Kidney (tissue), 13 donors: ENCODE measurements at regions not wholly inside any gene's neighbourhood (a gene's known extent, or its start where the extent isn't known, plus 50 kb on each side); places are given as distances from the start of the nearest gene placed in this dataset.

Source experiments
- DNase-seq, 5 donors: peaks; one replicate each; pipeline ENCODE4 v3.0.0-alpha.2; 2013 to 2020
- FAIRE-seq: peaks from 2 replicates; lab custom pipeline; 2012; peaks lifted over from hg19 to GRCh38; lab: Jason Lieb, UNC
- H3K27ac ChIP-seq, 2 donors: one replicate each; pipeline ENCODE4 v1.7.0; 2013; ENCODE audit warnings: low read depth in 2 of 2, low read length in 2 of 2, inconsistent platforms in 1 of 2
- H3K27me3 ChIP-seq: one replicate; pipeline ENCODE4 v1.7.1; 2013; ENCODE audit warnings: low read length, inconsistent platforms; ENCODE audit not compliant: control insufficient read depth, insufficient read depth
- H3K36me3 ChIP-seq, 3 donors: one replicate each; pipeline versions ENCODE4 v1.7.0 to v1.7.1; 2013; ENCODE audit warnings: low read length in 3 of 3, control low read depth in 1 of 3, inconsistent platforms in 1 of 3; ENCODE audit not compliant: insufficient read depth in 3 of 3, control insufficient read depth in 2 of 3
- H3K4me1 ChIP-seq, 3 donors: one replicate each; pipeline versions ENCODE4 v1.7.0 to v1.7.1; 2013; ENCODE audit warnings: low read length in 3 of 3, inconsistent platforms in 1 of 3, low read depth in 1 of 3; ENCODE audit not compliant: control insufficient read depth in 2 of 3, insufficient read depth in 2 of 3
- H3K4me3 ChIP-seq, 3 donors: one replicate each; pipeline versions ENCODE4 v1.7.0 to v1.8.1; 2013; ENCODE audit warnings: low read length in 3 of 3, control low read depth in 1 of 3, inconsistent platforms in 1 of 3
- H3K9ac ChIP-seq, 3 donors: one replicate each; pipeline versions ENCODE4 v1.7.0 to v1.7.1; 2013; ENCODE audit warnings: low read length in 3 of 3, control low read depth in 1 of 3, inconsistent platforms in 1 of 3
- H3K9me3 ChIP-seq, 3 donors: one replicate each; pipeline versions ENCODE4 v1.7.0 to v1.7.1; 2013; ENCODE audit warnings: low read length in 3 of 3, control low read depth in 1 of 3, inconsistent platforms in 1 of 3; ENCODE audit not compliant: control insufficient read depth in 2 of 3, insufficient read depth in 1 of 3
- intact Hi-C: fragments of 100-400 bp; cut with DNase I; formaldehyde crosslinking; loops from one replicate; pipeline ENCODE4 v1.11.1; 2022
- TF ChIP-seq, protein P1 (sequence below): IDR thresholded peaks from 3 replicates; pipeline ENCODE4 v1.5.1; 2012; ENCODE audit warnings: mild to moderate bottlenecking, moderate library complexity, borderline replicate concordance; ENCODE audit not compliant: insufficient read depth; ENCODE audit errors: extremely low read depth
- donor health status: control.
- donor health status: control.
- donor health status: control.
- donor health status: control.
- donor health status: control.
- donor health status: DM: yes; HTN: yes; CAD: no.
- donor health status: Normal renal cell carcinoma (clear cell type).

DNA sequence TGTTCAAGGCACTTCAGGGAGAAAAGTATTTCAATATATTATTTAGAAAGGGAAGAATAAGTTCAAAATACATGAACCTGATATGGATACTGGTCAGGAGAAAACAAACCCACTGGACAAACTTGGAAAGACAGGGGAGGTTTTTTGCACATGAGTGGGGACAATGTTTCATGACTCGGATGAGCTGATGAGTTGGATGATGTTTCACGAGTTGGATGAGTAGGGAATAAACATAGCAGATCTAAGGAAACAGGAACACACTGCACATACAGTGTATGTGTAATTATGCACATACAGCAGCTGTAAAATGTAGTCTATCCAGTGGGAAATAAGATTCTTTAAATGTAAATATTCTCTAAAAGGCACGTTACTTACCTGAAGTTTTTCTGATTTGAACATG lies 682.9 kb upstream of the ADAMTS5 start:
- Histone ChIP-seq H3K36me3 (no peaks in the 10 kb centered on the region), H3K4me1 (no peaks in the 10 kb centered on the region), H3K4me3 (no peak overlapping the region), H3K27ac (no peak overlapping the region), H3K9me3 (no peaks in the 10 kb centered on the region), H3K27me3 (no peaks in the 10 kb centered on the region), H3K9ac (no peak overlapping the region)
- no peak for DNase-seq
- TF ChIP-seq, protein P1, sequence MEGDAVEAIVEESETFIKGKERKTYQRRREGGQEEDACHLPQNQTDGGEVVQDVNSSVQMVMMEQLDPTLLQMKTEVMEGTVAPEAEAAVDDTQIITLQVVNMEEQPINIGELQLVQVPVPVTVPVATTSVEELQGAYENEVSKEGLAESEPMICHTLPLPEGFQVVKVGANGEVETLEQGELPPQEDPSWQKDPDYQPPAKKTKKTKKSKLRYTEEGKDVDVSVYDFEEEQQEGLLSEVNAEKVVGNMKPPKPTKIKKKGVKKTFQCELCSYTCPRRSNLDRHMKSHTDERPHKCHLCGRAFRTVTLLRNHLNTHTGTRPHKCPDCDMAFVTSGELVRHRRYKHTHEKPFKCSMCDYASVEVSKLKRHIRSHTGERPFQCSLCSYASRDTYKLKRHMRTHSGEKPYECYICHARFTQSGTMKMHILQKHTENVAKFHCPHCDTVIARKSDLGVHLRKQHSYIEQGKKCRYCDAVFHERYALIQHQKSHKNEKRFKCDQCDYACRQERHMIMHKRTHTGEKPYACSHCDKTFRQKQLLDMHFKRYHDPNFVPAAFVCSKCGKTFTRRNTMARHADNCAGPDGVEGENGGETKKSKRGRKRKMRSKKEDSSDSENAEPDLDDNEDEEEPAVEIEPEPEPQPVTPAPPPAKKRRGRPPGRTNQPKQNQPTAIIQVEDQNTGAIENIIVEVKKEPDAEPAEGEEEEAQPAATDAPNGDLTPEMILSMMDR: no peak
- intact Hi-C loops: no loop called here
- FAIRE-seq: no peak

GRCh38 chr21:27649323-27649722 lies 682.4 kb upstream of the ADAMTS5 start:
- no peak overlapping the region for H3K4me3 ChIP-seq
- DNase-seq (no peak), FAIRE-seq (no peak)
- no peak overlapping the region for H3K9ac ChIP-seq
- H3K9me3 ChIP-seq: no peaks in the 10 kb centered on the region
- intact Hi-C loops: no loop called here
- no peaks in the 10 kb centered on the region for H3K27me3 ChIP-seq
- no peak overlapping the region for H3K27ac ChIP-seq
- no peaks in the 10 kb centered on the region for H3K4me1 ChIP-seq
- no peaks in the 10 kb centered on the region for H3K36me3 ChIP-seq
- TF ChIP-seq, protein P1: no peak

DNA sequence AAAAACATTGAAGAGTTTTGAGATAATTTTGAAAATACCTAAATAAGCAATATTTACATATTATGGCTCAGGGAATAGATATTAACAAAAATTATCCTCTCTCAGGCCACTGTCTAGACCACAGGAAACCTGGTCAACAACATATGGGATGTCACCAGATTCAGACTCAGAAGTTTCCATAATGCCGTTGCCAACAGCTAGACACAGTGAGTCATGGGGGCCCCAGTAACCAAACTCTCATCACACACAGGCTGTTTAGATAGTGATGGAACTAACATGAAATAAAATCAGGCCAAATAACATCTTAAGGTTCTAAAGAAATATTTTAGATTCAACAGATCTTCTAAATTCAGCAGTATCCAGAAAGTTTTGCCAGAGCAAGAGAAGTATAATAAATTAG lies 681.7 kb upstream of the ADAMTS5 start:
- no peak overlapping the region for H3K4me3 ChIP-seq
- H3K27ac ChIP-seq: no peak overlapping the region
- no peaks in the 10 kb centered on the region for H3K9me3 ChIP-seq
- intact Hi-C loops: no loop called here
- no peaks in the 10 kb centered on the region for H3K4me1 ChIP-seq
- H3K36me3 ChIP-seq: no peaks in the 10 kb centered on the region
- no peak for DNase-seq
- no peaks in the 10 kb centered on the region for H3K27me3 ChIP-seq
- TF ChIP-seq, protein P1: no peak
- no peak overlapping the region for H3K9ac ChIP-seq
- no peak for FAIRE-seq

DNA sequence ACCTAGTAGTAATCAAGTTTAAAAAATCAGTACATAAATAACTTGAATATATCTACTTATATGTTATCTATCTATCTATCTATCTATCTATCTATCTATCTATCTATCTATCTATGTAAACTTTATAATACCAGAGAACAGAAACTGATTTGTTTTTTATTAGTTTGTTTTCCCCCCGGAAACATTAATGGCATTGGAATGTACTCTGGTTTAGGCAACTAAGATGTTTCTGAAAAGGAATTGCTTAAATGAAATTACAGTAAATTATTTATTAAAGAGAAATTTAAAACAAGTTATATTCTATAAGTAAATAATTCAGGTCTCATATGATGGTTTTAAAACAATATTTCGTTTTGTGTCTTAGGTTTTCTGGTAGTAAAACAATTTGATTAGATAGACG lies 681.0 kb upstream of the ADAMTS5 start:
- H3K4me1 ChIP-seq: no peaks in the 10 kb centered on the region
- no peak for DNase-seq
- H3K9me3 ChIP-seq: no peaks in the 10 kb centered on the region
- peak; percentile 25 for FAIRE-seq
- no peaks in the 10 kb centered on the region for H3K36me3 ChIP-seq
- H3K27me3 ChIP-seq: no peaks in the 10 kb centered on the region
- intact Hi-C loops: no loop called here
- H3K27ac ChIP-seq: no peak overlapping the region
- TF ChIP-seq, protein P1: no peak
- no peak overlapping the region for H3K9ac ChIP-seq
- no peak overlapping the region for H3K4me3 ChIP-seq
